HCT116 (cell line): ENCODE measurements at regions not wholly inside any gene's neighbourhood (a gene's known extent, or its start where the extent isn't known, plus 50 kb on each side); places are given as distances from the start of the nearest gene placed in this dataset.

ENCODE experiments used
- ATAC-seq: fragments of 200-7000 bp; cut with Tn5 transposase; 2 replicates; pipeline ENCODE4 v1.9.1; 2020; ENCODE audit warnings: mild to moderate bottlenecking, moderate library complexity
- BruUV-seq: library from RNA; stranded (reverse); fragments of 400-500 nt; replicated peaks from 2 replicates; lab custom pipeline; 2021; lab: Mats Ljungman, UMichigan
- CTCF ChIA-PET: fragments of 300-600 bp; sonication (Branson Sonifier 250); formaldehyde crosslinking; loops from one replicate; lab custom pipeline; 2021; ENCODE audit warnings: antibody characterized with exemption; lab: Charles Lee
- POLR2A ChIA-PET: fragments of 300-600, 350-600 bp; sonication (Branson Sonifier 250); formaldehyde crosslinking; loops from one replicate; lab custom pipeline; 2021; ENCODE audit warnings: antibody characterized with exemption; lab: Charles Lee
- RAD21 ChIA-PET, 2 experiments: fragments of 300-600 bp; sonication (Branson Sonifier 250); formaldehyde crosslinking; loops; one replicate each; lab custom pipeline; 2023; ENCODE audit warnings: low total read pairs in 2 of 2; ENCODE audit not compliant: uncharacterized antibody in 2 of 2, unreplicated experiment in 2 of 2, low non-redundant PET in 1 of 2; lab: Charles Lee
- DNase-seq: peaks from one replicate; pipeline ENCODE4 v3.0.0-alpha.2; 2010; ENCODE audit warnings: low read depth, low spot score
- H2AFZ ChIP-seq: fragments of 200-600 bp; shearing (Covaris generic), sonication (generic); 2 replicates; pipeline ENCODE4 v1.6.1; 2017; ENCODE audit warnings: low read depth, mixed run types, mixed read lengths, antibody characterized with exemption, low read length; ENCODE audit not compliant: poor library complexity, severe bottlenecking
- H3K27ac ChIP-seq: 2 replicates; pipeline ENCODE4 v1.5.1; 2012; ENCODE audit warnings: low read depth, low read length
- H3K27me3 ChIP-seq: fragments of 200-600 bp; sonication (generic); 2 replicates; pipeline ENCODE4 v1.6.1; 2016; ENCODE audit warnings: mixed run types, low read length, mixed read lengths; ENCODE audit not compliant: insufficient read depth
- H3K36me3 ChIP-seq, 2 experiments: fragments of 200-500 bp in 1 of 2; fragments of 200-600 bp in 1 of 2; sonication (Bioruptor generic) in 1 of 2; sonication (generic) in 1 of 2; 2 replicates each; pipeline versions ENCODE4 v1.5.1 to v1.6.1; 2014 to 2016; ENCODE audit warnings: low read length in 2 of 2, inconsistent platforms in 1 of 2, mixed read lengths in 1 of 2, mixed run types in 1 of 2; ENCODE audit not compliant: insufficient read depth in 2 of 2, control insufficient read depth in 1 of 2
- H3K4me1 ChIP-seq, 2 experiments: fragments of 200-600 bp in 1 of 2; sonication (generic) in 1 of 2; 2 replicates each; pipeline versions ENCODE4 v1.5.1 to v1.6.1; 2012 to 2017; ENCODE audit warnings: low read length in 2 of 2, inconsistent platforms in 1 of 2, mild to moderate bottlenecking in 1 of 2, mixed read lengths in 1 of 2, mixed run types in 1 of 2, moderate library complexity in 1 of 2; ENCODE audit not compliant: insufficient read depth in 2 of 2, control insufficient read depth in 1 of 2
- H3K4me2 ChIP-seq: fragments of 200-600 bp; sonication (generic); 2 replicates; pipeline ENCODE4 v1.6.1; 2017; ENCODE audit warnings: mixed run types, low read length, mixed read lengths
- H3K4me3 ChIP-seq, 2 experiments: fragments of 200-600 bp in 1 of 2; sonication (generic) in 1 of 2; replicated peaks in 1 of 2; 2 replicates each; pipeline ENCODE4 v1.5.1; 2011 to 2016; ENCODE audit warnings: low read length in 2 of 2, control low read depth in 1 of 2, low read depth in 1 of 2, mild to moderate bottlenecking in 1 of 2, mixed read lengths in 1 of 2, mixed run types in 1 of 2
- H3K79me2 ChIP-seq: fragments of 200-600 bp; sonication (generic); 2 replicates; pipeline ENCODE4 v1.6.1; 2017; ENCODE audit warnings: mild to moderate bottlenecking, mixed run types, low read length, moderate library complexity, mixed read lengths; ENCODE audit not compliant: insufficient read depth
- H3K9ac ChIP-seq: fragments of 200-600 bp; sonication (generic); 2 replicates; pipeline ENCODE4 v1.6.1; 2016; ENCODE audit warnings: low read length, mixed read lengths
- H3K9me2 ChIP-seq: fragments of 200-600 bp; sonication (generic), shearing (Covaris generic); 2 replicates; pipeline ENCODE4 v1.6.1; 2017; ENCODE audit warnings: mixed run types, mild to moderate bottlenecking, moderate library complexity; ENCODE audit not compliant: insufficient read depth
- H3K9me3 ChIP-seq, 2 experiments: fragments of 200-500 bp in 1 of 2; fragments of 200-600 bp in 1 of 2; sonication (Bioruptor generic) in 1 of 2; sonication (generic) in 1 of 2; 2 replicates each; pipeline ENCODE4 v1.6.1; 2014 to 2017; ENCODE audit warnings: low read length in 2 of 2, mixed read lengths in 2 of 2, inconsistent platforms in 1 of 2, low read depth in 1 of 2, mild to moderate bottlenecking in 1 of 2, mixed run types in 1 of 2, moderate library complexity in 1 of 2; ENCODE audit not compliant: control insufficient read depth in 1 of 2, insufficient read depth in 1 of 2
- H4K20me1 ChIP-seq: fragments of 200-600 bp; sonication (generic), shearing (Covaris generic); 2 replicates; pipeline ENCODE4 v1.6.1; 2017; ENCODE audit warnings: mixed run types, mild to moderate bottlenecking, moderate library complexity; ENCODE audit not compliant: insufficient read depth
- ATF3 ChIP-seq: IDR thresholded peaks from 2 replicates; pipeline ENCODE4 v1.6.1; 2012
- CEBPB ChIP-seq: IDR thresholded peaks from 2 replicates; pipeline ENCODE4 v1.6.1; 2012; ENCODE audit warnings: low read depth
- CTCF ChIP-seq, 3 experiments: fragments of 200-600 bp in 1 of 3; sonication (generic) in 1 of 3; IDR thresholded peaks in 2 of 3; conservative IDR thresholded peaks in 1 of 3; 2 replicates each; pipeline ENCODE4 v1.5.1; 2012 to 2017; ENCODE audit warnings: low read depth in 2 of 3, low read length in 2 of 3, antibody characterized with exemption in 1 of 3, borderline replicate concordance in 1 of 3, control low read depth in 1 of 3, mild to moderate bottlenecking in 1 of 3, mixed read lengths in 1 of 3, mixed run types in 1 of 3, moderate library complexity in 1 of 3; ENCODE audit not compliant: insufficient read depth in 1 of 3
- FOSL1 ChIP-seq: IDR thresholded peaks from 2 replicates; pipeline ENCODE4 v1.6.1; 2012; ENCODE audit warnings: low read depth
- MAX ChIP-seq: IDR thresholded peaks from 2 replicates; pipeline ENCODE4 v1.6.1; 2012
- POLR2A ChIP-seq: IDR thresholded peaks from 2 replicates; pipeline ENCODE4 v1.7.0; 2011; ENCODE audit warnings: borderline replicate concordance; ENCODE audit not compliant: insufficient read depth, insufficient read length; ENCODE audit errors: extremely low read depth
- POLR2AphosphoS5 ChIP-seq: IDR thresholded peaks from 2 replicates; pipeline ENCODE4 v1.6.1; 2011; ENCODE audit warnings: mild to moderate bottlenecking, low read depth, low read length, moderate library complexity
- RAD21 ChIP-seq: IDR thresholded peaks from 2 replicates; pipeline ENCODE4 v1.6.1; 2012; ENCODE audit warnings: low read depth, mild to moderate bottlenecking
- SIN3A ChIP-seq: IDR thresholded peaks from 2 replicates; pipeline ENCODE4 v1.6.1; 2012; ENCODE audit warnings: low read depth
- TCF7L2 ChIP-seq: IDR thresholded peaks from 2 replicates; pipeline ENCODE4 v1.7.0; 2011; ENCODE audit warnings: borderline replicate concordance, inconsistent platforms; ENCODE audit not compliant: insufficient read depth, insufficient read length; ENCODE audit errors: extremely low read depth
- YY1 ChIP-seq: IDR thresholded peaks from 2 replicates; pipeline ENCODE4 v1.6.1; 2011; ENCODE audit warnings: low read length, low read depth, moderate library complexity, mild to moderate bottlenecking; ENCODE audit not compliant: insufficient replicate concordance; ENCODE audit errors: extremely low read depth
- ZBTB33 ChIP-seq: IDR thresholded peaks from 2 replicates; pipeline ENCODE4 v1.6.1; 2011; ENCODE audit warnings: mild to moderate bottlenecking, low read length, moderate library complexity; ENCODE audit not compliant: insufficient replicate concordance; ENCODE audit errors: extremely low read depth
- ZFX ChIP-seq: fragments of 450-650 bp; IDR thresholded peaks from 2 replicates; pipeline ENCODE4 v1.6.1; 2017
- ZNF274 ChIP-seq: fragments of 200-500 bp; sonication (Bioruptor generic); IDR thresholded peaks from 2 replicates; pipeline ENCODE4 v1.6.1; 2014; ENCODE audit warnings: mild to moderate bottlenecking, low read depth, low read length, inconsistent platforms
- intact Hi-C: fragments of 100-400 bp; cut with micrococcal nuclease; formaldehyde crosslinking; loops from 2 replicates; pipeline ENCODE4 v1.10.0; 2022

GRCh38 chr3:181250714-181251113, 261.2 kb upstream of the DNAJC19 start:
- DNase-seq (no peak), ATAC-seq (no peak)
- TF ChIP-seq ATF3: no peak
- no peak for TF ChIP-seq POLR2A
- TF ChIP-seq ZNF274: no peak
- no peak for TF ChIP-seq RAD21
- no peak for TF ChIP-seq FOSL1
- TF ChIP-seq TCF7L2: no peak
- H3K9me3 ChIP-seq: no peaks in the 10 kb centered on the region
- ChIA-PET POLR2A (no interaction called here), RAD21 (no interaction called here), CTCF (no interaction called here)
- no peak overlapping the region for H2AFZ ChIP-seq
- BruUV-seq: no TSS peak
- H3K27ac ChIP-seq: no peak overlapping the region
- H4K20me1 ChIP-seq: no peaks in the 10 kb centered on the region
- H3K4me2 ChIP-seq: no peak overlapping the region
- H3K36me3 ChIP-seq: no peaks in the 10 kb centered on the region
- H3K27me3 ChIP-seq: peaks cover 35% of the 10 kb centered on the region
- H3K4me1 ChIP-seq: no peaks in the 10 kb centered on the region
- H3K9me2 ChIP-seq: no peaks in the 10 kb centered on the region
- intact Hi-C loops: no loop called here
- H3K79me2 ChIP-seq: no peaks in the 10 kb centered on the region
- H3K4me3 ChIP-seq: no peak overlapping the region
- no peak overlapping the region for H3K9ac ChIP-seq

- Histone ChIP-seq H4K20me1 (no peaks in the 10 kb centered on the region), H3K4me3 (no peak overlapping the region), H3K36me3 (no peaks in the 10 kb centered on the region), H3K4me1 (no peaks in the 10 kb centered on the region), H2AFZ (no peak overlapping the region), H3K27ac (no peak overlapping the region), H3K9me3 (no peaks in the 10 kb centered on the region), H3K4me2 (no peak overlapping the region), H3K9me2 (no peaks in the 10 kb centered on the region), H3K9ac (no peak overlapping the region), H3K79me2 (no peaks in the 10 kb centered on the region), H3K27me3 (peaks cover 14% of the 10 kb centered on the region)
- ChIA-PET POLR2A (no interaction called here), RAD21 (interaction anchor here in 1 of 2 experiments (0.6 kb wide), 1 partner anchor 462 kb away, joined by 3 read pairs; no protein-coding TSS in a partner anchor), CTCF (no interaction called here)
- no TSS peak for BruUV-seq
- ATAC-seq (no peak), DNase-seq (no peak)
- intact Hi-C loops: no loop called here
- TF ChIP-seq ZFX (no peak), FOSL1 (no peak), MAX (no peak), ATF3 (no peak), CTCF (IDR thresholded peaks at IDR 0.05 in 2 of 3, conservative IDR thresholded peaks at IDR 0.05 in 1 of 3; ENCODE audit: borderline replicate concordance in 1 of 3, insufficient read depth in 1 of 3, low read depth in 2 of 3, low read length in 2 of 3) (no peak), RAD21 (no peak), SIN3A (no peak), YY1 (no peak), ZBTB33 (no peak), CEBPB (no peak), POLR2A (no peak), POLR2AphosphoS5 (no peak)
Measured at GRCh38 chr3:181239441-181239840, 249.9 kb upstream of the DNAJC19 start.
